ENCODE measurements at regions not wholly inside any gene's neighbourhood (a gene's known extent, or its start where the extent isn't known, plus 50 kb on each side); places are given as distances from the start of the nearest gene placed in this dataset.
A peak's percentile ranks its signal among the peaks of the same experiment; 100 is the strongest.
"Not testable (repeated sequence)": the region's sequence is repeated elsewhere in the genome, so short reads cannot be mapped to it uniquely, and the experiment has no call there.

- DNase-seq = peak; percentile 79
Observed at GRCh38 chr5:102048940-102049339, 247.1 kb downstream of the SLCO4C1 start.

- not testable (repeated sequence) for DNase-seq
Observed at GRCh38 chr5:102047073-102047472, 249.0 kb downstream of the SLCO4C1 start.

- no peak for DNase-seq
Observed at GRCh38 chr5:102040326-102040725, 255.8 kb downstream of the SLCO4C1 start.

- DNase-seq = no peak
Observed at GRCh38 chr5:102036927-102037326, 259.2 kb downstream of the SLCO4C1 start.

- no peak for DNase-seq
Observed at GRCh38 chr5:102031711-102032110, 264.4 kb downstream of the SLCO4C1 start.

GRCh38 chr5:102018690-102019089 is 277.4 kb downstream of the SLCO4C1 start:
- no peak for DNase-seq

GRCh38 chr5:102018279-102018678 is 277.8 kb downstream of the SLCO4C1 start:
- DNase-seq = no peak

GRCh38 chr5:102014371-102014770 is 281.7 kb downstream of the SLCO4C1 start:
- DNase-seq = no peak

- no peak for DNase-seq
Observed at GRCh38 chr5:102010644-102011043, 285.4 kb downstream of the SLCO4C1 start.

- DNase-seq = no peak
Observed at GRCh38 chr5:101997235-101997634, 298.8 kb downstream of the SLCO4C1 start.

- DNase-seq = no peak
Observed at GRCh38 chr5:101995585-101995984, 300.5 kb downstream of the SLCO4C1 start.

- no peak for DNase-seq
Observed at GRCh38 chr5:101991486-101991885, 304.6 kb downstream of the SLCO4C1 start.

- no peak for DNase-seq
Observed at GRCh38 chr5:101989659-101990058, 306.4 kb downstream of the SLCO4C1 start.

GRCh38 chr5:101977729-101978345 is 318.2 kb downstream of the SLCO4C1 start:
- peak; percentile 70 for DNase-seq

GRCh38 chr5:101976933-101977332 is 319.2 kb downstream of the SLCO4C1 start:
- peak; percentile 28 for DNase-seq

- DNase-seq = no peak
Observed at GRCh38 chr5:101969742-101970141, 326.3 kb downstream of the SLCO4C1 start.

GRCh38 chr5:101966476-101966875 is 329.6 kb downstream of the SLCO4C1 start:
- no peak for DNase-seq

GRCh38 chr5:101955891-101956290 is 340.2 kb downstream of the SLCO4C1 start:
- DNase-seq = no peak

- no peak for DNase-seq
Observed at GRCh38 chr5:101950019-101950418, 346.1 kb downstream of the SLCO4C1 start.

- DNase-seq = no peak
Observed at GRCh38 chr5:101948615-101949014, 347.5 kb downstream of the SLCO4C1 start.

GRCh38 chr5:101943784-101944183 is 352.3 kb downstream of the SLCO4C1 start:
- no peak for DNase-seq

- DNase-seq = peak; percentile 61
Observed at GRCh38 chr5:101942321-101942882, 353.7 kb downstream of the SLCO4C1 start.

GRCh38 chr5:101937041-101937440 is 359.0 kb downstream of the SLCO4C1 start:
- DNase-seq = no peak

- DNase-seq = no peak
Observed at GRCh38 chr5:101935086-101935485, 361.0 kb downstream of the SLCO4C1 start.

GRCh38 chr5:101932599-101932998 is 363.5 kb downstream of the SLCO4C1 start:
- no peak for DNase-seq
